HG02759 (cell line): ENCODE measurements at regions not wholly inside any gene's neighbourhood (a gene's known extent, or its start where the extent isn't known, plus 50 kb on each side); places are given as distances from the start of the nearest gene placed in this dataset.
"Not testable (repeated sequence)": the region's sequence is repeated elsewhere in the genome, so short reads cannot be mapped to it uniquely, and the experiment has no call there.

Experiments used
- ATAC-seq: cut with Tn5 transposase; IDR thresholded peaks from one replicate; pipeline ENCODE4 v1.9.1; 2021; ENCODE audit warnings: mild to moderate bottlenecking, moderate library complexity; ENCODE audit not compliant: unreplicated experiment

- ATAC-seq: no peak
These were observed 198.9 kb upstream of the CAND1 start for GRCh38 chr12:67070307-67070600.

- no peak for ATAC-seq
These were observed 198.6 kb upstream of the CAND1 start for GRCh38 chr12:67070604-67071003.

GRCh38 chr12:67072281-67072680 lies 196.9 kb upstream of the CAND1 start:
- not testable (repeated sequence) for ATAC-seq

- ATAC-seq: no peak
These were observed 195.8 kb upstream of the CAND1 start for GRCh38 chr12:67073336-67073735.

- no peak for ATAC-seq
These were observed 195.1 kb upstream of the CAND1 start for GRCh38 chr12:67074072-67074471.

GRCh38 chr12:67077617-67078016 lies 191.5 kb upstream of the CAND1 start:
- no peak for ATAC-seq

GRCh38 chr12:67078957-67079356 lies 190.2 kb upstream of the CAND1 start:
- no peak for ATAC-seq

GRCh38 chr12:67080637-67081036 lies 188.5 kb upstream of the CAND1 start:
- no peak for ATAC-seq

- ATAC-seq: no peak
These were observed 186.9 kb upstream of the CAND1 start for GRCh38 chr12:67082221-67082620.

- no peak for ATAC-seq
These were observed 183.5 kb upstream of the CAND1 start for GRCh38 chr12:67085699-67086098.

- ATAC-seq: no peak
These were observed 183.0 kb upstream of the CAND1 start for GRCh38 chr12:67086116-67086515.

- ATAC-seq: no peak
These were observed 180.6 kb upstream of the CAND1 start for GRCh38 chr12:67088401-67089118.

GRCh38 chr12:67091204-67091603 lies 178.0 kb upstream of the CAND1 start:
- no peak for ATAC-seq

- no peak for ATAC-seq
These were observed 177.5 kb upstream of the CAND1 start for GRCh38 chr12:67091678-67092077.

GRCh38 chr12:67092934-67093333 lies 176.2 kb upstream of the CAND1 start:
- not testable (repeated sequence) for ATAC-seq

GRCh38 chr12:67096533-67097318 lies 172.4 kb upstream of the CAND1 start:
- no peak for ATAC-seq

GRCh38 chr12:67099858-67100257 lies 169.3 kb upstream of the CAND1 start:
- ATAC-seq: no peak

- no peak for ATAC-seq
These were observed 165.6 kb upstream of the CAND1 start for GRCh38 chr12:67103521-67103920.

- no peak for ATAC-seq
These were observed 161.9 kb upstream of the CAND1 start for GRCh38 chr12:67107235-67107634.

GRCh38 chr12:67107751-67108269 lies 161.3 kb upstream of the CAND1 start:
- no peak for ATAC-seq

- ATAC-seq: not testable (repeated sequence)
These were observed 158.8 kb upstream of the CAND1 start for GRCh38 chr12:67110345-67110744.

- ATAC-seq: no peak
These were observed 158.0 kb upstream of the CAND1 start for GRCh38 chr12:67111182-67111581.
